Testis (tissue), 2 donors: ENCODE measurements at regions not wholly inside any gene's neighbourhood (a gene's known extent, or its start where the extent isn't known, plus 50 kb on each side); places are given as distances from the start of the nearest gene placed in this dataset.

Experiments
- POLR2A ChIP-seq: fragments of 450-650 bp; IDR thresholded peaks from one replicate; pipeline ENCODE4 v1.6.1; 2017; ENCODE audit warnings: antibody characterized with exemption, mild to moderate bottlenecking, moderate library complexity
- TF ChIP-seq, protein P1 (sequence below), 3 experiments: fragments of 450-650 bp in 2 of 3; fragments of 200-600 bp in 1 of 3; sonication (generic) in 1 of 3; IDR thresholded peaks; one replicate each; pipeline ENCODE4 v1.5.1; 2016 to 2019; ENCODE audit warnings: antibody characterized with exemption in 3 of 3, mild to moderate bottlenecking in 2 of 3, moderate library complexity in 1 of 3

DNA sequence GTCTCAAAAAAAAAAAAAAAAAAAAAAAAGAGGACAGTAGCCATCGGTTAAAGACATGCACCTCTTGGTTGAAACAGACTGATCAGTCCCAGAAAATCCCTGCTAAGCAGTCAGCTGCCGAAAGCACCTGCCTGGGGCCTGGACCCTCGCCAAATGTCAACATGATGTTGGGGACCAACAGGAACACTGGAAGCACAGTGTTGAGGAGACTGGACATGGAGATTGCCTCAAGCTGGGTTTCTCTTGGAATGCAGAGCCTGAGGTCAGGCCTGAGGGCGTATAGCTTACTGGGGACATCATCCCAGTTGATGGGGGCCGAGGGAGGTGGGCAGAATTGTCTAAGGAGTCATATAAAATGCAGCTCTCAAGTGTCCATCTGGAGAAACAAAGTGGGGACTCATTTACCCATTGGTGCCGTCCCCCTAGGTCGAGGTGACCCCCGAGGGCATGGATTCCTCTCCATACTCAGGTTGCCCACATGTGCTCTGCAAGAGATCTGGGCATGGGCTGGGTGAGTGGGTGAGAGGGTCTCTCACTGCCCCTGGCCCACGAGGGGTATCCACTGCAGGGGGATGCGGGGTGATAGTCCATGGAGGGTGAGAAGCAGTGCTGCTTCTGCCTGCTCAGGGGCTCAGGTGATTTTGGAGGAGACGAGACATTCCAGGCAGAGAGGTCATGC, 164.5 kb downstream of the URI1 start:
- TF ChIP-seq, protein P1, sequence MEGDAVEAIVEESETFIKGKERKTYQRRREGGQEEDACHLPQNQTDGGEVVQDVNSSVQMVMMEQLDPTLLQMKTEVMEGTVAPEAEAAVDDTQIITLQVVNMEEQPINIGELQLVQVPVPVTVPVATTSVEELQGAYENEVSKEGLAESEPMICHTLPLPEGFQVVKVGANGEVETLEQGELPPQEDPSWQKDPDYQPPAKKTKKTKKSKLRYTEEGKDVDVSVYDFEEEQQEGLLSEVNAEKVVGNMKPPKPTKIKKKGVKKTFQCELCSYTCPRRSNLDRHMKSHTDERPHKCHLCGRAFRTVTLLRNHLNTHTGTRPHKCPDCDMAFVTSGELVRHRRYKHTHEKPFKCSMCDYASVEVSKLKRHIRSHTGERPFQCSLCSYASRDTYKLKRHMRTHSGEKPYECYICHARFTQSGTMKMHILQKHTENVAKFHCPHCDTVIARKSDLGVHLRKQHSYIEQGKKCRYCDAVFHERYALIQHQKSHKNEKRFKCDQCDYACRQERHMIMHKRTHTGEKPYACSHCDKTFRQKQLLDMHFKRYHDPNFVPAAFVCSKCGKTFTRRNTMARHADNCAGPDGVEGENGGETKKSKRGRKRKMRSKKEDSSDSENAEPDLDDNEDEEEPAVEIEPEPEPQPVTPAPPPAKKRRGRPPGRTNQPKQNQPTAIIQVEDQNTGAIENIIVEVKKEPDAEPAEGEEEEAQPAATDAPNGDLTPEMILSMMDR (IDR thresholded peaks at IDR 0.05) = no peak
- TF ChIP-seq POLR2A = no peak
